Epithelial cell of proximal tubule (primary cell): ENCODE measurements at regions not wholly inside any gene's neighbourhood (a gene's known extent, or its start where the extent isn't known, plus 50 kb on each side); places are given as distances from the start of the nearest gene placed in this dataset.

Experiments
- DNase-seq: peaks from one replicate; pipeline ENCODE4 v3.0.0-alpha.2; 2011; ENCODE audit warnings: low read depth
- H3K4me3 ChIP-seq: 2 replicates; pipeline ENCODE4 v1.5.1; 2011; ENCODE audit warnings: low read depth, mild to moderate bottlenecking, low read length
- CTCF ChIP-seq: conservative IDR thresholded peaks from 2 replicates; pipeline ENCODE4 v1.5.1; 2012; ENCODE audit warnings: low read depth, mild to moderate bottlenecking, low read length

GRCh38 chr12:24534622-24535021 is 414.3 kb downstream of the BCAT1 start:
- no peak overlapping the region for H3K4me3 ChIP-seq
- no peak for TF ChIP-seq CTCF
- DNase-seq = no peak

GRCh38 chr12:24533716-24534352 is 415.1 kb downstream of the BCAT1 start:
- no peak overlapping the region for H3K4me3 ChIP-seq
- DNase-seq = no peak
- no peak for TF ChIP-seq CTCF

GRCh38 chr12:24530689-24531088 is 418.2 kb downstream of the BCAT1 start:
- TF ChIP-seq CTCF = no peak
- H3K4me3 ChIP-seq = no peak overlapping the region
- no peak for DNase-seq

- no peak for TF ChIP-seq CTCF
- no peak for DNase-seq
- H3K4me3 ChIP-seq = no peak overlapping the region
Measured at GRCh38 chr12:24527102-24527501, 421.8 kb downstream of the BCAT1 start.

- no peak for DNase-seq
- no peak overlapping the region for H3K4me3 ChIP-seq
- no peak for TF ChIP-seq CTCF
Measured at GRCh38 chr12:24522736-24523135, 426.2 kb downstream of the BCAT1 start.

- no peak for TF ChIP-seq CTCF
- H3K4me3 ChIP-seq = no peak overlapping the region
- DNase-seq = no peak
Measured at GRCh38 chr12:24519759-24520158, 429.1 kb downstream of the BCAT1 start.

GRCh38 chr12:24517000-24517399 is 431.9 kb downstream of the BCAT1 start:
- H3K4me3 ChIP-seq = no peak overlapping the region
- DNase-seq = no peak
- no peak for TF ChIP-seq CTCF
